NCI-H510A (cell line): ENCODE measurements at regions not wholly inside any gene's neighbourhood (a gene's known extent, or its start where the extent isn't known, plus 50 kb on each side); places are given as distances from the start of the nearest gene placed in this dataset.
"Not testable (repeated sequence)": the region's sequence is repeated elsewhere in the genome, so short reads cannot be mapped to it uniquely, and the experiment has no call there.

Experiments used
- DNase-seq: peaks from one replicate; lab custom pipeline; 2025; lab: John Stamatoyannopoulos, UW

DNA sequence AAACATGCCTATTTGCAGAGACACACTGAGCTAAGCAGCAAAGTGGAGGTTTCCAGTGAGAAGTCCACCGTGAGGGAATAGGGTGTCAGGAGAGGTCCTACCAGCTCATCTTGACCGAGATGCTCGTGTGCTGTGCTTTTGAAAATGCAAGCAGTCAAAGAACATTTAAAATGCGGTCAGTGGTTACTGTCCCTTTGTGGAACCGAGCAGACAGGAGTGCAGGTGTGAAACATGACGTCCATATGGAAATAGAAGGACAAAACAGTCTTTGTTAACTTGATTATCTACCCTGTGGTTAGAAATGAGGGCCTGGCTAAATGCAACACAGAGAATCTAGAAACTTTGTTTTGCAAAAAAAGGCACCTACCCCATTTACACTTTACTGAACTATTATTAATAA, 473.3 kb downstream of the SPATA31A6 start:
- not testable (repeated sequence) for DNase-seq

DNA sequence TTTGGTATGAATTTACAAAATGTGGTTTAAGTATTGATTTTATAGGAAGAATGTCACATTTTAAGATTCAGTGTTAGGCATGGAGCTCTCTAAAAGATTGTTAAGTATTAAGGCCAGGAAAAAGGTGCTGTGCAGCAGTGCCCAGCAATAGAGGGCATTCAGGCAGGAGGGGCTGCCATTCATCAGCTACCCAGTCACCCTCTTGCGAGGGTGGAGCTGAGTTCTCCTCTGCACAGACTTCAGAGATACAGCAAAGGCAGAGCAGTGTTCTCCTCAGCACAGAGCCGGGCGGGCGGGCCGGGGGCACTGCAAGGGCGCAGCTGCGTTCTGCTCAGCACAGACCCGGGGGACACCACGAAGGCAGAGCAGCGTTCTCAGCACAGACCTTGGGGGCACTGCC, 474.0 kb downstream of the SPATA31A6 start:
- not testable (repeated sequence) for DNase-seq

DNA sequence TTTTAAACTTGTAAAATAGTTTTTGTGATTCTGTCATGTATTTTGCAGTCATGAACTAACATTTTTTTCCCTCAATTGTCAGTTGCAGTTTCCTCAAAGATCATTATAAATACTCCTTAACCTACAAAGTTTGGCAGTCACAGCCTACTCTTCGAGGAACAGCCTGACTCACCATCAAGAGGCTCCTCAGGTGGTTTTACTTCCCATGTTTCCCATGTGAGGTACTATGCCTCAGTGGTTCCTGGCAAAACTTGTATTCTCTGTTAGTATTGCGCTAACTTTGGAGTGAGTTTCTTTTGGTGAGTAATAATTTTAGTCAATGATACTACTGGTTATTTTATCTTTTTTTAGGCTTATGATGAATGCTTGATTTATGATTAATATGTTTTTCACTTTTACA, 513.7 kb downstream of the SPATA31A6 start:
- DNase-seq, result not testable (repeated sequence)

DNA sequence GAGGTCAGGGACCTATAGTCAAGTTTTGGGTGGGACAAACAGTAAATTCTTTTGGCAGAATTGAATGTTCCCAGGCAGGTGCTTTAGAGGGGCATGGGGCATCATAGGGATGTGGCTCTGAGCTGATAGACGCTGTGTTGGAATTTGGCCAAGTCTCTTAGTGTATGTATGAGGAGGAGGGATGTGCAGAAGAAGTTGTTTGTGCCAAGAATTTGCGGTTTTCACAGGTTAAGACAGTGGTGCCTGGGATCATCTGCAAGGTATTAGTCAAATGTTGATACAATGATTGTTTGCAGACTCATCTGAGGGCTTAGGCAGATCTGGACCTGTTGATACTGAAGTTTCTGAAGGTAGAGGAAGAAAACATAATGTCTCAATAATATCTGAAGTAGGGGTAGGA, 519.4 kb downstream of the SPATA31A6 start:
- not testable (repeated sequence) for DNase-seq

DNA sequence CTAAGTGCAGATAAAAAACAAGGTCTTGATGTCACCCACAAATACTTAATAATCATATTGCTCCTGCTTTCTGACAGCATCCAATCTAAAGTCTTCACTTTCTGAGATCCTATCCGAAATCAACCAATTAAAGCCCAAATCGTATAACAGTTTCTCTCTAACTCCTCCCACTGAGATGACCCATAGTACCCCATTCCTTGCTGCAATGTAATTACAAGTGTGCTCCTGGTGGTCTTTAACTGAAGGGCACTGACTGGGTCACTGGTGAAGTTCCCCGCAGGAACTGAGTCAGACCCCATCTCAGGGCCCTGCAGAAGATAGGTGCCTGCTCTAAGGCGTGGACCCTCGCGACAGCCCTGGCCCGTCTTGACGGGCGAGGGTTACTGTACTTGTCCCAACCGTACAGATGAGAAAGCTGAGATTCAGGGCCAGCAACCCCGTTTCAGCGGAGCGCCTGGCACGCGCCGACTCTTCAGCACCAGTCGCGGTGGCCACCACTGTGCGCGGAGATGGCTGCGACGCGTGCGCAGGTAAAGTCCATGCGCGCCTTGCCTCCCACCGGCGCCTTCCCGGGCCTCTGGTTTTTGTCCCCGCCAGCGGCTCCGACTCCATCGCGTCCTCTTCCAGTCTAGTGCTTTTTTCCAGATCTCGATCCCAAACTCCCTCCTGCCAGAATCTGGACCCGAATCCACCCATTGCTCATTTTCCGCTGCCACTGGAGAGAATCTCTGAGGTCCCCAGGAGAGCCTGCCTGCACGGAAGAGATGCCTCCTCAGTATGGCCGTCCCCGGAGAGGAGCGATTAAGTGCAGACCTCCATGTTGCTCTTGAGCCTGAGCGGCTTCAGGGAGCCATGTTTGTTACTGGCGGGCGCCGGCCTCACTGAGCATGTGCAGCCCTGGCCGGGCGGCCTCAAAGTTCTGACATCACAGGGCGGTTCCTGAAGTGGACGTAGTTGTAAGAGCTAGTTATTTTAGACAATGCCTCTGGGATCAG, 541.7 kb downstream of the SPATA31A6 start:
- DNase-seq, result not testable (repeated sequence)

DNA sequence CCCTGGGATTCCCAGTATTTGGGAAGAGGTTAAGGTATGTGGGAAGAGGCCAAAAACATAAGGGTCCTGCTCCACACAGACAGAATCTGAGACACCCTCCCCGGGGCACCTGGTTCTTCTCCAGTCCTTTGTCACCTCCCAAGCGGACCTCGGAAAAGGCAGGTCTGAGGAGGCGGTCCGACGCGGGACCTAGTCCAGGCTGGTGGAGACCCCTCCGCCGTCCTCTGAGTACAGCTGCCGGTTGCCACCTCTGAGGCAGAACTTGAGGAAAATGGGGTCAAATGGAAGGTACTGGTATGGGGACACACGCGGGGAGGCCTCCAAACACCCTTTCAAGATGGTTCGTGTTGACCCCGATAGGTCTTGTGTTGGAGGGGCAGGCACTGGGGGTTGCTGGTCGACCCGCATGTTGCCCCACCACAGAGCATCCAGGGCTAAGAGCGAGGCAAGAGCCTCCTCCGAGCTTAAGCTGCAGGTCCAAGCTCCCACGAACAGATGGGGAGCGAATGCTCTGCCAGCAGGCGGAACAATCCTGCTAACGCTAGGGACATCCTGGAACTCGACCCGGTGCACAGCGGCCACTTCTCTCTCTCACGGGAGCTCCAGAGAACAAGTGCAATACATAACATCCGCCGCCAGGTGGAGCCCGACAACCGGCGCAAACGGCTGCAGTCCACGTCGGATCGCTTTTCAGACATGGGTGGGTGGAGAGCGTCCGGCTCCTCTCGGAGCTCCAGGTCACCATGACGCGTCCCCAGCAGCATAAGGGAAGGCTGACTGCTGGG, 559.8 kb downstream of the SPATA31A6 start:
- peak; percentile 40 for DNase-seq

DNA sequence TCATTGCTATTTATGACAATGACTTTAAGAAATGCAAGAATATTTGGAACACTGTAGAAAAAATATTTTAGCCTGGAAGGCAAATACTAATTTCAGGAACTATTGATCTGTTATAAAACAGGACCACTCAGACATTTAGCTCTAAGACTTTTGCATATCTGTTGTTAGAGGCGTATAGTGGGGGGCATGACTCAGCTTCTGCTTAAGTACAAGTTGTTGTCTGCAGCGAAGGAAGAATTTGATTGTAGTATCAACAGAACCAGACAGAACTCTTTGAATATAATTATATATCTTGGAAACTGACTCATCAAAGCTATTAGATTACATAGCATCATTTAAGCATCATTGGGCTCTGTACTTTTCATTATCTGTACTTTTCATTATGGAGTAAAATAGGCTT, 573.8 kb downstream of the SPATA31A6 start:
- not testable (repeated sequence) for DNase-seq

DNA sequence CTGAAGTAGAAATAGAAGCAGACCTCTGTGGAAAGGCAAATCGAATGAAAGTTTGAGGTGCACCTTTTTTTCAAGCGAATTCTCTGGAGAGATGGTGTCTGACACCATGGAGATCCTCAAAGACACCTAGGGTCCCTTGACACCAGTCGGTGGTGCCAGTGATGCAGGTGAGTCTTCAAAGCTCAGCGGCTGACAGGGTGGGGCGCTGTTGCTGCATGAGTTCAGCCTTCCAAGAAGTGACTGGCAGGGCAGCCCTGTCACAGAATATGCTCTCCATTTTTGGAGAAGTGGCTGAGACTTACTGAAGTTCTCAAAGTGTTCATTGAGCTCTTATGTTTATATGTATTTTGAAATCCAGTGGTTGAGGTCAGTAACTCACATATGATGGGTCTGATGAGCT, 575.9 kb downstream of the SPATA31A6 start:
- DNase-seq, result not testable (repeated sequence)

DNA sequence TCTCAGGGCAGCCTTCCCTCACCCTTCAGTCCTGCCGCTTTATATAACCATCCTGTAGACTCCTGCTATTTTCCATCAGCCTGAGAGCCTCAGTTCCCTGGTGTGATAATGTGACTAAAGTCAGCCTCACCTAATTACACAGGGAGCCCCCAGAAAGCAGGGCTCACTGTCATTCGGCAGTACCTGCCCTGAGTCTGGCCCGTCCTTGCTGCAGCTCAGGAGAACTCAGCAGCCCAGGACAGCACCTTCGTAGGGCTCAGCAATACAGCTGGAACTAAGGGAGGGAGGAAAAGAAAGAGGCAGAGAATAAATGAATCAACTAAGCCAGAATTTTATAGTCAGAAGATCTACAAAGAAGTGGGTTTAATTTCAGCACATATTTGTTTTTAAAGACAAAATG, 598.7 kb downstream of the SPATA31A6 start:
- DNase-seq, result not testable (repeated sequence)

DNA sequence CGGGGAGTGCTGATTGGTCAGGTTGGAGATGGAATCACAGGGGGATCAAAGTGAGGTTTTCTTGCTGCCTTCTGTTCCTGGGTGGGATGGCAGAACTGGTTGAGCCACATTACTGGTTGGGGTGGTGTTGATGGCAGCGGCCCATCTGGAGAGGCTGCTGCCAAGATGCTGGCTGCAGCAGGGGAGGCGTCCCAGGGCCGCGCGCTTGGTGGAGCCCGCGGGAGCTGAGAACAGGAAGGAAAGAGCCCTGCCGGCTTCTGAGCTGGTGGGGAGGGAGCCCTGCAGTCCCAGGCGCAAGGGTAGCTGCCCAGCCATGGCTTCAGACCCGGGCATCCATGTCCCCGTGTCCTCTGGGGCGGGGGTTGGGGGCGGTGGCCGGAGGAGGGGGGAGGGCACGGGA, 609.3 kb downstream of the SPATA31A6 start:
- not testable (repeated sequence) for DNase-seq

DNA sequence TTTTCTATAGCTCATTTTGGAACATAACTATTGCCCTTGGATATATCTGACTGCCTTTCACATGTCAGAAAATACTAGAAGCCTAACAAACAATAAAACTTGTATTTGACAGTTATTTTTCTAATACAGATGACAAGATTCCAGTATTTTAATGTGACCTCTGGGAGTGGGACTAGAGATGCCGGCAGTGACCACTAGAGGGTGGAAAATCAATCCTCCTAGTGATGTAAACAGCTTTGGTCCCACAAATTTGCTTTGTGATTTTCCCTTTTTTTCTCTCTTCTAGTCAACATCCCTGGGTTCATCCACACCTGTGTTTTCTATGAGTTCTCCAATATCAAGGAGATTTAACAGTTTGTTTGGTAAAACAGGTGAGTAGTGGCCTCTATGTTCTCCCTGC, 615.1 kb downstream of the SPATA31A6 start:
- not testable (repeated sequence) for DNase-seq

DNA sequence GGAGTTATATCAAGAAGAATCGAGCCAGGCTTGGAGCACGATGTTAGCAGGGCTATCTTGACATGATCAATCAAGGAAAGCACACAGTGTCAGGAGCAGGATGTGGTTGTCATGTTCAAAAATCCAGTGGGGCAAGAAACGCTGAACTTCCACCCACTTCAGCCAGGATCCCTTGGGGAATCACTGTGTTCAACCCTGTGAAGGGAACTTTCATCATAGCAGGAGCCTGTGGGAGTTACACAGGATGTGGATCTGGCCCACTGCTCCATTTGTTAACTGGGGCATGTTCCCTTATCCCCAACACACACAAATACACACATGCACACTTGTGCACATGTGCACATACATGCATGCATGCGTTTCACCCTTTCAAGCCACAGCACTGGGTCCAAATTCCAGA, 619.3 kb downstream of the SPATA31A6 start:
- not testable (repeated sequence) for DNase-seq

DNA sequence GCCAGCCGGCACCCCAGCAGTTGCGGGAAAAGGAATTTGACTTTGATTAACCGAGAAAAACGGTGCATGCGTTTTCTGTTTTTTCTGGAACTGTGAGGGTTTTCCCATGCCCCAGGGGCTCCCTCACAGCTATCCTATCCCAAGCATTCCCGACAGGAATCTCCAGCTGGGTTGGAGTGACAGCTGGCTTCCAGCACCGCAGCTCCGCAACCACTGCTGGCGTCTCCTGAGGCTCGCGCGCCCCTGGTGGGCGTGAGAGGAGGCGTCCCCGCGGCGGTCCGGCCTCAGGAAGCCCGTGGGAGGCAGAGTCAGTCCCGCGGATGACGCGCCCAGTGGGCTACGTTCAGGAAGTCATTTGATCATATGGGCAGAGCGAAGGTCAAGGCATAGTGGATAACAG, 623.2 kb downstream of the SPATA31A6 start:
- not testable (repeated sequence) for DNase-seq

DNA sequence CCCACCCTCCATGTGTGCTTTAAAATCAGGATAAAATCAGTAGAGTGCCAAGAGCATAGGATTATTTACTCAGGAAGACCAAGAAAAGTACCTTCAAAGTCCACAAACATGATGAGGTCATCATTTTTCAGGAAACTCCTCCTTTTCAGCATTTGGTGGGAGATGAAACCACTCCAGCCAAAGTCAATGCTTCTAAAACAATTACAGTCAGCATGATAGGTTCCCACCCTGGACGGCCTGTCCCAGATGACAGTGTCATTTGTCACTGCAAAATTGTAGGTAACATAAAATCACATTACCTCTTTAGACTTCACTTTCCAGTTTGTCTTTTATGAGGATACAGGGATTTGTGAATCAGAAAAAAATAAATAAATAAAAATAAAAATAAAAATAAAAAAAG, 638.0 kb downstream of the SPATA31A6 start:
- DNase-seq, result not testable (repeated sequence)

DNA sequence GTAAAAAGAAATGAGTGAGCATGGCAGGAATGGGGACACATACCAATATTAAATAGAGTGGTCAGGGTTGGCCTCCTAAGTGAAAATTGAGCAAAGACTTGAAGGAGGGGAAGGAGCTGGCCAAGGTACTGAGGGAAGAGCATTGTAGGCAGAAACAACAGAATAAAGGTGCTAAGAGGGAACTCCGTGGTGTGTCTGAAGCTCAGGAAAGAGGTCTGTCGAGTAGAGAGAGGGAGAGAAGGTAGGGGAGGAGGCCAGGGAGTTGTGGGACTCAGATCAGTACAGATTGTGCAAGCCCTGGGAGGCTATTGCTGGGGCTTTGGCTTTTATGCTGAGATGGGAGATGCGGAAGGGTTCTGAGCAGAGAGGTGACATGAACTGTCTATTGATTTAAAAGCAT, 664.7 kb downstream of the SPATA31A6 start:
- DNase-seq, result not testable (repeated sequence)

DNA sequence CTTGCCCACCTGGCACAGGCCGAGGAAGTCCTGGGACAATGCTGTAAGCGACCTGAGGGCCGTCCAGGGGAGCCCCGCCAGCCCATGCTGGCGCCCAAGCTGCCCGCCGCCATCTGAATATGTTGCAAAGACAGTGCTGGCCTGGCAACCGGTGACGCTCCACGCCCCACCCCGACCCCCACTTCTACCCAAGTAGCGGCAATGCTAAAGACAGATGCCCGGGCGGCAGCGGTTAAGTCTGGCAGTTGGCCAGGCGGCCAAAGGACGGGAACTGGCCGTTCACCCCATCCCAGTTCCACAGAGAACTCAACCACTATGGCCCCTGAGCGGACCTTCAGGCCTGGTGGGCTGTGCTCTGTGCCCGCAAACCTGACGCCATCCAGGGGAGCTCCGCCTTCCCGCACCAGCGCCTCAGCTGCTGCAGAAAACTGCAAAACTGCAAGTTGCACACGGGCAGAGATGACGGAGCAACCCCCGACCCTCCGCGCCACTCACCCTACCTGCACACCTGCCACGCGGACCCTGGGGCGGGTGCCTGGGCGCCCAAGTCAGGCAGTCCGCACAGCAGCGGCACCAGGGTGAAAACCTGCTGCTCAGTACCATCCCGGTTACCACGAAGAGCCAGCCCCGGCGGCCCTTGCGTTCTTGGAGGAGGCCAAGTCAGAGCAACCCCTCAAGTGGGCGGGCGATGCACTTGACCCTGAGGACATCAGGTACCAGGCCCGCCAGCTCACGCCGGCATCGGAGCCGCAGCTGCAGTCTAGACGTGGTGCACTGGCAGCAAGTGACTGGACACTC, 667.6 kb downstream of the SPATA31A6 start:
- not testable (repeated sequence) for DNase-seq

DNA sequence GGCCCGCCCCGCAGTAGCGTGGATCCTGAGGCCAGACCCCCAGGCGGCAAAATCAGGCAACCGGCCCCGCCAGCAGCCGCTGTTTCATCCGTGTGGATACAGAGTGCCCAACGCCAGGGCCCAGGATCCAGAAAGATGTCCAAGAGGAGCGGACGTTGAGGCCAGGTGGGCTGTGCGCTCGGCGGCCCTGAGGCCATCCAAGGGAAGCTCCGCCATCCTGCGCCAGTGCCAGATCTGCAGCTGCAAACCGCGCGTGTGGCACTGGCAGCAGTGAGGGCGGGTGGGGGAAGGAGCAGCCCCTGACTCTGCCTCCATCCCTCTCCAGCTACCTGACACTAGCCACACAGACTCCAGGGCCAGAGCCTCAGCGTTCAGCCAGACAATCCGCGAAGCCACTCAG, 668.2 kb downstream of the SPATA31A6 start:
- DNase-seq, result not testable (repeated sequence)

DNA sequence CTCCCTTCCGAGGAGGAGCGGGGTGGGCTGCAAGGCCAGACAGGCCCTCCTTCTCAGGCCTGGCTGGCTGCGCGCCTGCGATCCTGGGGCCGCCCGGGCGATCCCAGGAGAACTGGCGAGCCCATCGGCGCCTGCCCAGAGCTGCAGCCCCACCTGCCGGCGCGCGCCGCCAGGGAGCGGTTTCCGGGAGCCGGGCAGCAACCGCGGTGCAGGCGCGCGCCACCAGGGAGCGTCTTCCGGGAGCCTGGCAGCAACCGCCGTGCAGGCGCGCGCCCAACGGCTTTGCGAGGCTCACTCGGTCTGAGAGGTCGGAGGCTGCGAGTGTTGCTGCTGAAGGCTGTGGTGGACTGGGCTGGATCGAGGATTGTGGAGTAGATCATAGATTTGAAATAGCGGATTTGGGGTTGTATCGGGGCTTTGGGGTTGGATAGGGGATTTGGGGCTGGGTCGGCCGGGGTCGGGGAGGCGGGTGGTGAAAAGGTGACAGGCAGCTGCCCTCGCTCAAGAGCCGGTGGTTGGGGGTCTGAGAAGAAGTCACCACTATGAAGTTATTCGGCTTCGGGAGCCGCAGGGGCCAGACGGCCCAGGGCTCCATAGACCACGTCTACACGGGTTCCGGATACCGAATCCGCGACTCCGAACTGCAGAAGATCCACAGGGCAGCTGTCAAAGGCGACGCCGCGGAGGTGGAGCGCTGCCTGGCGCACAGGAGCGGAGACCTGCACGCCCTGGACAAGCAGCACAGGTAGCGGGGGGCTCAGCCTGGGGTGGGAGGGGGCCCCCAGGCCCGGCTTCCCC, 668.9 kb downstream of the SPATA31A6 start:
- not testable (repeated sequence) for DNase-seq

DNA sequence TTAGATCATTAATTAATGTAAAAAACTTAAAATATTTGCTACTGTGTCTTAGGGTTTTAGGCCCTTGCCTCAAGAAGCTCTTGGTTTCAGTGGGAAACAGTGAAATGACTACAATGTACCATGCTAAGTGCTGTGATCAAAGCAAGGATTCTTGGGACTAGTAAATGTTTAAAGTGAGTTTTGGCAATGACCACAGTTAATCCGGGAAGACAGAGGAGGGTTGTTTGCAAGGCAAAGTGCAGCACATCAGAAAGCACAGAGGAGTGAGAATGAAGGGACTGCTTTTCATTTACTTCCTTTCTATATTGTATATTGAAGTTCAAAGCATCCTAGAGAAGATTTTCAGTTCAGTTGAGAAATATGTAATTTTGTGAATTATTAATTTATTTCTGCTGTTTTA, 676.7 kb downstream of the SPATA31A6 start:
- not testable (repeated sequence) for DNase-seq

DNA sequence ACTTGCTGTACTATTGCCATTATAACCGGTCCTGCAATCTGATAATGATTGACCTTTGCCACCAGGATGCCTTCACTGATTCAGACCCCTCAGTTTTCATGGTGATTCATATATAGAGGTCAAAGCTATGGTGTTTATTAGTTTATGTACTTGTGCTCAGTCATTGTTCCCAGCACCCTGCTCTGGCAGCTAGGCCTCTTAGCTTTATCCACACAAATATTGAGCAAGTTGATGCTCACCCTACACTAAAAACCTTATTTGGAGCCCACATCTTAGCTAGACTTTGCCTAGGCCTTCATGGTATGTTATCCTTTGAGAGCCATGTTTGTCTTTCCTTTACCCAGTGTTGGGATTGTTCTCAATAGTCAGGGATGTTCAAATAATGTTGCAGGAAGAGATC, 679.0 kb downstream of the SPATA31A6 start:
- not testable (repeated sequence) for DNase-seq
